Kasumi-1 (cell line): ENCODE measurements at regions not wholly inside any gene's neighbourhood (a gene's known extent, or its start where the extent isn't known, plus 50 kb on each side); places are given as distances from the start of the nearest gene placed in this dataset.

Source experiments
- DNase-seq, 2 experiments: peaks; one replicate each; lab custom pipeline; 2025; lab: John Stamatoyannopoulos, UW

DNA sequence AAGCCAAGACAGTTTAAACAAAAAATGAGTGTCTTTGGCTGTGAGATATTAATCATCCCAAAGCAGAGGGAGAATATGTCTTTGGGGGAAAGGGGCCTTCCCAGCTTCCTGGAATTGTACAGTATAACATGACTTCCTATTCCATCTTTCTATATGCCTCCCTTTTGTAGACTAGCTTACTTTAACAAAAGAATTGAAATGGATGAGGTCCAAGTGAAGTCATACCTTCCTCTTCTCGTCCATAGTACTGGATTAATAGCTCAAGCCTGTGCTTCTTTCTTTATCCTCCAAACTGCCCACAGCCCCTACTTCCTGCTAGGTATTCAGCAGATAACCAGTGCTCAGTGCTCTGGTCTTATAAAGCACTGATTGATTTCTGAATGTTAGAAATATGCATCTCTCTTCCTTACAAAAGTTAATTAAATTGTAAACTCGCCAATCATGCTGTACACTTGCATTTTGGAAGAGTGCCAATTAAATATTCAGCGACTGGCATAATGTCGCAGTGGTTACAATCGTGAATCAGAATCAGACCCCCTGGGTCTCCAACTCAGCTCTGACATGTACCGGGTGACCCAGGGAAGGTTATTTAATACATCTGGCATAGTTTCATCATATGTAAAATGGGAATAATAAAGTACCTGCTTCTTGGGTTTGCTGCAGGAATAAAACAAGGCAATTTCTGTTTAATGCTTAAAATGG lies 325.1 kb downstream of the RND3 start:
- DNase-seq: no peak

GRCh38 chr2:150160058-150160457 lies 327.4 kb downstream of the RND3 start:
- no peak for DNase-seq

DNA sequence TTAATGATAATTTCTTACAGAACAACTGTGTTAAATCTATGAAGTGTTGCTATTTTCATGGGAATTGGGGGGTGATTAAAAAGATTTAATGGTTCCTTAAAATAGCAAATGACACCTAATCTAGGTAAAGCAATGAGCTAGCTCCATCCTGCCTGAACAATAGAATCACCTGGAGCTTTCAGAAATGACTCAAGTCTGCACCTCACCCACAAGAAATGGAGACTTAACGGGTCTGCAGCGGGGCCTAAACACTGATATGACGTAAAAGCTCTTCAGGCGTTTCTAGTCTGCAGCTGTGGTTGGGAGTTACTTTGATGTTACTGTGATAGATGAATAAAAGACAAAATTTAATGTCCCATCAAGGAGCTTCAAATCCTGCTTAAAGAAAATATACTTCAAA lies 328.2 kb downstream of the RND3 start:
- no peak for DNase-seq

- no peak for DNase-seq
These were observed 330.6 kb downstream of the RND3 start for GRCh38 chr2:150156876-150157275.

DNA sequence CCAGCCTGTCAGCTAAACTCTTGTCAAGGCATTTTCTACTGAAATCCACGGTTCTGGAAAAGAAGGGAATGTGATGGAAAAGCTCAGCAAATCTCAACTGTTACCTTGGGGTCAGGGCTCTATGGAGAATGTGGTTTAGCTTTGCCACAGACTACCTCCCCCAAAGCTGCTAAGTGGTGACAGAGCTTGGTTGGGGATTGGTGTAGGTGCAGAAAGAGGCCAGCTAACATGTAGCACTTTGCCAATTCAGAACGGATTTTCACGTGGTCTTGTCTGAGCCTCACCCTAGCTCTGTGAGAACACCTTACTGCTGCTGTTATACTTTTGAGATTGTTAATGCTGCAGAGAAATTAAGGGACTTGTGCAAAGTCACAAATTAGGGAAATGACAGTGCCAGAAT lies 331.1 kb downstream of the RND3 start:
- DNase-seq: no peak

DNA sequence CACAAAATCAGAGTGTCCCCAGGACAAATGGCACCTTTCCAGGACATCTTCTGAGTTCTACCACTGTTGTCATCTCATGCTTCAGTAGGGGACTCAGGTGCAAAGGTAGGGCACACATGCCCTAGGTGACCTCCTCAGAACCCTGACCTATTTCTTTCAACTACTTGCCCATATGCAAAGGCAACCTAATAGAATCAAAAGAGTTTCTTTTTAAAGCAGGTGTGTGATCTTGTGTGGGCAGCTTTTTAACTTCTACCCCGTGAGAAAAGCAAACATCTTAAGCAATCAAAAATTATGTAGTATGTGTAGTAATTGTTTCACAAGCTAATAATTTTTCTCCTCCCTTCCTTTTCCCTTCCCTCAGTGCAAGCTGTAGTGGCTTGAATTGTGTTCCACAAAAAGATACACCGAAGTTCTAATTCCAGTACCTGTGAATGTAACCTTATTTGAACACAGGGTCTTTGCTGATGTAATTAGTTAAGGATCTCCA lies 333.1 kb downstream of the RND3 start:
- no peak for DNase-seq

GRCh38 chr2:150153646-150154307 lies 333.7 kb downstream of the RND3 start:
- DNase-seq: no peak

GRCh38 chr2:150152230-150152629 lies 335.2 kb downstream of the RND3 start:
- DNase-seq: no peak

DNA sequence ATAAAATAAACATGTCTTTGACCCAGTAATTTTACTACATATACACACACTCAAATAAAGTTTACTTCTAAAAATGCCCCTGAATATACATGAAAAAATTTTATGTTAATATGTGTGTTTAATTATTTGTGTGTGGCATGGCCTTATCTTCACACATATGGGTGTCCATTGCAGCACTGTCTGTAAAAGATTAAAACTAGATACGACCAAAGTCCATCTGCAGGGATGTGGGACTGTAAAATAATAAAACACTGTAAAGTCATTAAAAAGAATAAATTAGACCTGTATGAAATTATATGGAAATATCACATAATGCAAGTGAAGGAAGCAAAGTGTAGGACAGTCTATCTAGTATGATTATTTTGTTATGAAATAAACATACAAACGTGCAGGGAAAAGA lies 337.3 kb downstream of the RND3 start:
- no peak for DNase-seq

DNA sequence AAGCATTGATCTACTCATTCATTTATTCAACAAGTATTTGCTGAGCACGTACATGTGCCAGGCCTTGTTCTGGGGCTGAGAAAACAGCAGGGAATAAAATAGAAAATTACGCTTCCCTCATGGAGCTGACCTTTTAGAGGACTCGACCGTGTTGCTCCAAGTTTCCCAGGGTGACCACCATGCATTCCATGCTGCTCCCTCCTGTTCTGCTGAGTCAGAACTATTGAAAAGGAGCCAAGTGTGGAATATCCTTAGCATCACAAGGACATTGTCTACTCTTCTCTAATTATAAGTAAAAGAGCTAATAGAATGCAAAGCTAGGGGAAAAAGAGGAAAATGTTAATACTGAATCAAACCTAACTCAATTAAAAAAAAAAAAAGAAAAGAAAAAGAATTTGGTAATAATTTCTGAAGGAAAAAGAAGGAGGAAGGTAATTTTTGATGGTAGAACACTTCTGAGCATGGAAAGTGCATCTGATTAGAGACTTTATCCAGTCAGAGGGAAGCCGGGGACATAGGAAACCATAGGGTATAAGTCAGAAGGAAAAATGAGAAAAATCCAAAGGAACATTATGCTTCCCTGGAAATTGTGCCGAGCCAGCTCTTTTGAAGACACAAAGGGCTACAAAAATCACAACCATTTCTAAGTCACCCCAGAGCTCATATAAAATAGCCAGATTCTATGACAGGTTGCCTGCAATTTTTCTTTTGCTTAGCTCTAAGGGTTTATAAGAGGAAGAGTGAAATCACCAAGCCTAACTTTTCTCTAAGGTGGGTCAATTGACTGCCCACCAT lies 339.4 kb downstream of the RND3 start:
- DNase-seq: no peak

- DNase-seq: no peak
These were observed 340.6 kb downstream of the RND3 start for GRCh38 chr2:150146879-150147278.

DNA sequence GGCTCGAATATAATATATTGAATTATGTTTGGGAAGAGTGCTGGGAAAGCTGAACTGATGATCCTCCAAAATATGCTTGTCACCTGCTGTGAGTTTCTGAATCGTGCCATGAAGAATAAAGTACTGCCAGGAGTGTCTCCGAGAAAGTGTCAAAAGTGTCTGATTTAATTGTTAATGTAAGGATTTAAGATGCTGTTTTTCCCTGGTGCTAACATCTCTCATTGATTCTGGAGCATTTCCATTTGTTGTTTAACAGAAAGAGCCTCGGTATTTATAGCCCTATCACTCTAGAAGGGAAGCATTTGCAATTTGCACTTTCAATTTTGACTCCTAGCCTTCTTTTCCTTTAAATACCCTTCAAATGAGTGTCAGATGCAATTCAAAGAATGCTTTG lies 342.2 kb downstream of the RND3 start:
- DNase-seq: no peak

GRCh38 chr2:150144546-150145298 lies 342.7 kb downstream of the RND3 start:
- no peak for DNase-seq

DNA sequence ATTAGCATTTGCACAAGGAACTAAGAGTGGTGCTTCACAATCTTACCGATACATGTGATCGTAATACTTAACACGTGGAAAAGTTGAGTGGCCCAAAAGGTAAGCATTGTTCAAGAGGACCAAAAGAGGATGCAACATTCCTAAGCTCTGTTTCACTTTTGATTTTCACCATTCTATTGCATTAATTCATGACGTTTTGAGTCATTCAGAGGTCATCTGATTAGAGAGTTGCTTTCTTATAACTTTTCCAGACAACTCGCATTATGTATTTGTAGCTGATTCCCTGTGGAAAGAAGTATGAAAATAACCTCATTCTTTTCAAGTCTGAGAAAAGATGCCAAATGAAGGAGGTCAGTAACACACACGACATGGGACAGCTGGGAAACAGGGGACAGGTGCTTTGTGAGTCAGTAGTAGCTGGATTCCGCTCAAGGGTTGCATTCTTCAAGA lies 344.4 kb downstream of the RND3 start:
- DNase-seq: no peak

- no peak for DNase-seq
These were observed 344.9 kb downstream of the RND3 start for GRCh38 chr2:150142561-150142960.

DNA sequence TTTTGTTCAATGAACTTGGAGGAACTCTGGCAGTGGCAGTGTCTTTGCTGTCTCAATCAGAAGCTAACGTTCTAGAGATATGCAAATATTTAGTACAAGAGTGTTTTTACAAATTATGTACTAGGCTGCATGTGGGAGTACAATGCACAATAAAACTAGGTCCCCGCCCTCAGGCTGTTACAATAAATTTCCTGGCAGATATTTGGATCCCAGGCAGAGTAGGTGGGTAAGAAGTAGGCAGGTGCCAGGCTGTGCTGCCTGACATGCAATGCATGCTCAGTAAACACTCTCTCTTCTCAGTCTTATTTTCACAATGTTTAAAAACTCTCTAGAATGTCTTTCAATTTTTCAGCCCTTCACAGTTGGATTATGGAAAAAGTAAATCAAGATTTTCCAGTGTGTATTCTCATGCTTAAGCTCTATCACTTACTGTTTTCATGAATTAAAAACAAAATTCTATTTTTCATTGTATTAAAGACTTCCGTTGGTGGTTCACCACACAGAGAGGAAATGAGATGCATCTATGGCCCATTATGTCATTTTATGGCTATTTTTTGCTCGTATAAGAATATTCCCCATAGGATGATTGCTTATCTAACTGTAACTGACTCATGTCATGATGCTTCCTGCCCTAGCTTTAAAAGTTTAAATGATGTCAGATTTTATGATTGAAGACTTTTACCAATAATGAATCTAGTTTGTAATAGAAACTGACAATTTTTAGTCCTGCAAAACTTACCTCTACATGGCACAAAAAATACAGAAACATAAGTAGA lies 346.1 kb downstream of the RND3 start:
- DNase-seq: peak; percentile 11 to 39

DNA sequence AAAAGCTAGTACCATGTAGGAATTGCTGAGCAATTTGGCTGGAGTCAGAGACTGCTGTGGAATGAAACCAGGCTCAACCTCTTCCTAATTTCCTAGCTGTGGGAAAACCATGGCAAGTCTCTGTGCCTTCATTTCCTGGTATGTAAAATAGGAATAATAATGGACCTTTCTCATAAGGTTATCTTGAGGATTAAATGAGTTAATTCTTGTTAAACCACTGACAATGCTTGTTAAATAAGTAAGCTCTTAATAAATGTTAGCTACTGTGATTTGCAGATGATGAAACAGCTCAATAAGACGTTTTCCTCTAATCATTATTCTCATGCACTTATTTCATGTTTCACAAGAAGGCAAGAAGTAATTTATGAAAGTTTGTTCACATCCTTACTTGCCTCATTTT lies 346.7 kb downstream of the RND3 start:
- DNase-seq: no peak

GRCh38 chr2:150138587-150138986 lies 348.9 kb downstream of the RND3 start:
- DNase-seq: no peak

DNA sequence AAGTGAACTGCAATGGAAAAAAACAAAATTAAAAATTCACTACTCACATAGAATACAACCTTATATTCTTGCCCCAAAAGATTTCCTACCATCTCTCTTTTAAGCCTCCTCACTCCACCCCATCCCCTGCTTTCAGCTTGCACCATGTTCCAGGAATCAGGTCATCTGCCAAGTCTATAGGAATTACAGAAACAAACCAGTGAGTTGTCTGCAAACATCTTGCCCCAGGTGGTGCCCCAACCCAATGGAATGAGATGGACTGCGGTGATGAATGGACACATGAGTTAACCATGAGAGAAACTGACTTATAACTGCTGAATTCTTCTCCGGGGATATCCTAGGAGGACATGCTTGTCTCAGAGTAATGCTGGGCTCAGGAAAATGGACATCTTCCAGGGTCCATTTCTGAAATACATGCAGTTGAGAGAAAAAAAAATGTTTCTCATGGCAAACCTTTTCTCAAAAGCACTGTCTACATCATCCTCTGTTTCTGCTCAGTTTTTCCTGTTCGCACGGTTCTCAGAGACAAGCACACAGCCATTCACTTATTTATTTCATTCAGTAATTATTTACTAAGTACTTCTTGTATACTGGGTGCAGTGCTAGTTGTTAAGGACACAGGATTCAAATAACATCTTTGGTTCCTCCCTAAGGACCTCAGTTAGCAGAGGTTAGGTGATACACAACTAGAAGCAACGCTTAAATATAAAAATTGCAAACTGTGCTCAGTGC lies 350.0 kb downstream of the RND3 start:
- no peak for DNase-seq

- DNase-seq: no peak
These were observed 350.6 kb downstream of the RND3 start for GRCh38 chr2:150136893-150137292.

DNA sequence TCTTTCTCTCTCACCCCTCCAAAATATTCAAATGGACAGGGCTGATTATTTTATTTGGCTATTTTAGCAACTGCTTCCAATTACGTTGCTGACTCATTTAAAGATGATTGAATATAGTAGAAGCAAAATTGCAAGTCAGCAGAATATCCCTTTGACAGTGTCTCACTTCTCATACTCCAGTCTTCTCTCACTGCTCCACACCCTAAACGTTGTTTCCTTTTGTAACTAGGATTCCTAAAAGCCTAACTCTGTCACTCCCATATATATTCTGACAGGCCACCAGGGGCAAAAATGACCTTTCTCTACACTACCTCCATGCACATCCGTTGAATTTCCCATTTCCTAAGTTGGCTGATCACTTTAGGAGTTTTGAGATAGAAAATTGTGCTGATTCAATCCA lies 351.1 kb downstream of the RND3 start:
- no peak for DNase-seq
